ENCODE measurements at regions not wholly inside any gene's neighbourhood (a gene's known extent, or its start where the extent isn't known, plus 50 kb on each side); places are given as distances from the start of the nearest gene placed in this dataset.

DNA sequence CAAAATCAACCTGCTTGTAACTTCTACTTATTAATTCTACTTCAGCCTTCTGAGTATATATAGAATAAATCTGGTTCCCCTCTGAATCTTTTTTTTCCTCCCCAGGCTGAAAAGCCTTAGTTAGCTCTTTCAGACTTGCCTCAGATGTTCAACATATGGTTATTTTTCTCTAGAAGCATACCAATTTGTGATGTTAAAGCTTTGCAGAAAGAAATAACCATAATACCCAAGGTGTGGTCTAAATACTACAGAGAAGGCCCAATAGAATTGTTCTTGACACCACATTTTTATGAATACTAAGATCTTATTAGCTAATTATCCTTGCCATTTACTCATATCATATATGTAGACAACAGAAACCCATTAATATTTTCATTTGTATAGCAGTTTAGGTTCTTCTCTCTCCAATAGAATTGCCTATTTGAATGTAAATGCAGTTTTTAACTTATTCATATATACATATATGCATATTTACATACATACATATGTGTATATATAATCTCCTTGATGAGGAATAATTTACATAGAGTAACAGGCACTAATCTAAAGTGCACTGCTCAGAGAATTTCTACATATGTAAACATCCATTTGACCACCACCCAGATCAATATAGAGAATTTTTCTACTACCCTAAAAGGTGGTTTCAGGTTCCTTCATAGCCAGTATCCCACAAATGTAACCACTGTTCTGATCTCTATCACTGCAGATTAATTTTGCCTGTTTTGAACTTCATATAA is 175.2 kb upstream of the IVNS1ABP start:
- DNase-seq (ENCODE audit: low read depth): no peak
- H3K4me3 ChIP-seq (ENCODE audit: low read depth, low read length): no peak overlapping the region
- TF ChIP-seq, protein P1, sequence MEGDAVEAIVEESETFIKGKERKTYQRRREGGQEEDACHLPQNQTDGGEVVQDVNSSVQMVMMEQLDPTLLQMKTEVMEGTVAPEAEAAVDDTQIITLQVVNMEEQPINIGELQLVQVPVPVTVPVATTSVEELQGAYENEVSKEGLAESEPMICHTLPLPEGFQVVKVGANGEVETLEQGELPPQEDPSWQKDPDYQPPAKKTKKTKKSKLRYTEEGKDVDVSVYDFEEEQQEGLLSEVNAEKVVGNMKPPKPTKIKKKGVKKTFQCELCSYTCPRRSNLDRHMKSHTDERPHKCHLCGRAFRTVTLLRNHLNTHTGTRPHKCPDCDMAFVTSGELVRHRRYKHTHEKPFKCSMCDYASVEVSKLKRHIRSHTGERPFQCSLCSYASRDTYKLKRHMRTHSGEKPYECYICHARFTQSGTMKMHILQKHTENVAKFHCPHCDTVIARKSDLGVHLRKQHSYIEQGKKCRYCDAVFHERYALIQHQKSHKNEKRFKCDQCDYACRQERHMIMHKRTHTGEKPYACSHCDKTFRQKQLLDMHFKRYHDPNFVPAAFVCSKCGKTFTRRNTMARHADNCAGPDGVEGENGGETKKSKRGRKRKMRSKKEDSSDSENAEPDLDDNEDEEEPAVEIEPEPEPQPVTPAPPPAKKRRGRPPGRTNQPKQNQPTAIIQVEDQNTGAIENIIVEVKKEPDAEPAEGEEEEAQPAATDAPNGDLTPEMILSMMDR (IDR thresholded peaks at IDR 0.05; ENCODE audit: insufficient read depth, low read depth, low read length, missing control alignments): no peak

DNA sequence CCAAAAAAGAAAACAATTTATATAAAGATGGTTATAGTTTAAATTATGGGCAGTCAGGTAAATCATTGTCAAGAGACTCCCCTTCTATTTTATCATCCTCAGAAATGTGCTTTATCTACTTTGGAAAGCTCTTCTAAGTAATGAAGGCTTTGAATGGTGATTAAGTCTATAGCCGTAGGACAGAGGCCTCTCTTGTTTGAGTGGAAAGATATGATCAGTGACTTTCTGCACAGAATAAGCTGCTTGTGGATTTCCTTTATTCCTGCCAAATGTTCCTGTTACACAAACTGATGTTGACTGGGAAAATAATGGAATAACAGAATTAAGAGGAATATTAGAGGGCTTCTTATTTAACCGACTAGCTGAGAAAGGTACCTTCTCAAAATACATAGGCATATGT is 174.6 kb upstream of the IVNS1ABP start:
- DNase-seq (ENCODE audit: low read depth): no peak
- no peak overlapping the region for H3K4me3 ChIP-seq (ENCODE audit: low read depth, low read length)
- TF ChIP-seq, protein P1 (IDR thresholded peaks at IDR 0.05; ENCODE audit: insufficient read depth, low read depth, low read length, missing control alignments): no peak

DNA sequence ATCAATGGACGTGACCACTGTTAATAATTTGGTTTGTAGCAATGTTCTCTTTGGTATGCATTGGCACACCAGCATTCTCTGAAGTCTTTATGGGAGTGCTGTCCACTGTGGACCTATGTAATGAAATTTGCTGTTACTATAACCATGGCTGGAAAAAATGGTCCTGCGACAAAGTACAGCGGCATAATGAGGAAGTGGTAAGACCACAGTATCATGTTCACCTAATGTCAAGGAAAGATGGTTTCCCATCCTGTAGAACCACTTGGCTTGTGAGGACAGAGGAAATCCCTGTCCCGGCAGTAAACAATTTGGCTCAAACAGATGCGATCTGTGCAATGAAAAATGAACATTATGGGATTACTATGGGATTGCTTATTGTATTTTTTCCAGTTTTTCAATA is 173.9 kb upstream of the IVNS1ABP start:
- H3K4me3 ChIP-seq (ENCODE audit: low read depth, low read length): no peak overlapping the region
- TF ChIP-seq, protein P1 (IDR thresholded peaks at IDR 0.05; ENCODE audit: insufficient read depth, low read depth, low read length, missing control alignments): no peak
- DNase-seq (ENCODE audit: low read depth): no peak

DNA sequence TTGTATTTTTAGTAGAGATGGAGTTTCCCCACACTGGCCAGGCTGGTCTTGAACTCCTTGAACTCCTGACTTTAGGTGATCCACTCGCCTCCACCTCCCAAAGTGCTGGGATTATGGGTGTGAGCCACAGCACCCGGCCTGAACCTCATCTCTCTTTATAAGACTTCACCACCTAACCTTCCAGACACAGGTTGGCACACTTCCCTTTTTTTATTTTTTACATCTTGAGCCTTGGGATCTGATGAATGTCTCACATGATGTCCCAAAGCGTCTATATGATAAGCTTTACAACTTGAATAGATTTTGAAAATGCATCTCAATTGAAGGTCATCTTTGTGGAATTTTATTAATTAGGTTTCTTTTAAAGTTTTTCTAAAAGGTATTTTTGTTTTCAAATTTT is 172.4 kb upstream of the IVNS1ABP start:
- no peak overlapping the region for H3K4me3 ChIP-seq (ENCODE audit: low read depth, low read length)
- TF ChIP-seq, protein P1 (IDR thresholded peaks at IDR 0.05; ENCODE audit: insufficient read depth, low read depth, low read length, missing control alignments): no peak
- no peak for DNase-seq (ENCODE audit: low read depth)

DNA sequence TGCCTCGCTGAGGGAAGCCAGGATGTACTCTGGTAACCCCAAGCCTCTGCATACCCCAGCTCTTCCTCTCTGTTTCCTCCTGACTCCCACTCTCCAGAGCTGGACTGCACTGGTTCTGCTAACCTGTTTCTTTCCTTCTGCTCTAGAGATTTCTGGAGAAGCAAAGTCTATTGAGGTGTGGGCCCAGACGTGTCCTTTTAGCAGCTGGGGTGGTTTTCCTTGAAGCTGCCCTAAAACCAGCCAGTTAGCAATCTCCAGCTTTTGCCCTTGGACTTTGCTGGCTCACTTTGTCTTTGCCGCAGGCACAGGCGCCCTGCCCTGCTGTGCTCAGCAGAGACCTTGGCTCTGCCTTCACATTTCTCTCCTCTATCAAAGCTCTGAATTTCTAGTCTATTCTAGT is 171.8 kb upstream of the IVNS1ABP start:
- no peak overlapping the region for H3K4me3 ChIP-seq (ENCODE audit: low read depth, low read length)
- TF ChIP-seq, protein P1 (IDR thresholded peaks at IDR 0.05; ENCODE audit: insufficient read depth, low read depth, low read length, missing control alignments): no peak
- no peak for DNase-seq (ENCODE audit: low read depth)

DNA sequence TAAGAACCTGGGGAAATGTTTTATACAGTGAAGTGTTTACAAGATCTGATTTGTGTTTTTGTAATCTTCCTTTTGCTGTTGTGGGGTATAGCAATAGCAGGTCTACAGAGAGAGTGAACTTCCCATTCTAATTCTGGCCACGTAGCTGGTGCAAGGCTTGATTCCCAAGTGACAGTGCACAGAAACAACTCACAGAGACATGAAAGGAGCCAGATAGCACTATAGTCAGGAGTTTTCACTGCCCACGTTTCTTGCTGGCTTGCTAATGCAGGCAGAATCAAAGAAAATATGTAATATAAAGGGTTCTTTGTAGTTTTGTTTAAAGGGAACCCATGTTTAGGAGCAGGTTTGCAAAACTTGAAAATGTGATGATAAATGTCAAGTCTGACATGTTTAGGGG is 170.9 kb upstream of the IVNS1ABP start:
- H3K4me3 ChIP-seq (ENCODE audit: low read depth, low read length): no peak overlapping the region
- DNase-seq (ENCODE audit: low read depth): no peak
- TF ChIP-seq, protein P1 (IDR thresholded peaks at IDR 0.05; ENCODE audit: insufficient read depth, low read depth, low read length, missing control alignments): no peak

DNA sequence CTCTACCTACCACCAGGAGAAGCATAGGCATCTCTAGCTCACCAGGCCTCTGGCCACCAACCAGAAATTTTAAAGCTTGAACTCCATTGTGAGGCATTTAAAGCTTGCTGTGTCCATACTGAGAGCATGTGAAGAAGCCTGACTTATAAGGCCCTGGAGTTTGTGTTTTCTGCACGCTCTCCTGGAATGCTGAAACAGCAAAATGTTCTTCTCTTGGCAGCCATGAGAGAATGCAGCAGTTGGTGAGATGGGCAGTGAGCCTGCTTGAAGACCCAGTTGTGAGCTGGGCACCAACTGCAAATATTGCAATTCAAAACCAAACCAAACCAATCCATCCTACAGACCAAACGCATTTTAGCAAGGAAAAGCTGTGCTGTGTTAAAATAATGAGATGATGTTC is 170.0 kb upstream of the IVNS1ABP start:
- H3K4me3 ChIP-seq (ENCODE audit: low read depth, low read length): no peak overlapping the region
- TF ChIP-seq, protein P1 (IDR thresholded peaks at IDR 0.05; ENCODE audit: insufficient read depth, low read depth, low read length, missing control alignments): no peak
- no peak for DNase-seq (ENCODE audit: low read depth)

Measured in GM12865 (cell line).